K562 (cell line): ENCODE measurements at regions not wholly inside any gene's neighbourhood (a gene's known extent, or its start where the extent isn't known, plus 50 kb on each side); places are given as distances from the start of the nearest gene placed in this dataset.

ENCODE experiments used
- ATAC-seq: fragments of 200-7000 bp; cut with Tn5 transposase; 3 replicates; pipeline ENCODE4 v1.9.1; 2020; ENCODE audit warnings: moderate library complexity
- BruUV-seq: library from RNA; stranded (reverse); fragments of 400-500 nt; replicated peaks from 2 replicates; lab custom pipeline; 2021; lab: Mats Ljungman, UMichigan
- CTCF ChIA-PET: fragments of 300-600 bp; formaldehyde crosslinking; extraction: SDS; loops from one replicate; lab custom pipeline; 2021; ENCODE audit warnings: low intra/inter-chr PET ratio; lab: Yijun Ruan, JAX
- POLR2A ChIA-PET: fragments of 300-600, 350-650 bp; sonication (Branson Sonifier 250); formaldehyde crosslinking; extraction: SDS; loops from one replicate; lab custom pipeline; 2021; ENCODE audit warnings: antibody characterized with exemption, inconsistent platforms; lab: Yijun Ruan, JAX
- DNase-seq, 4 experiments: peaks; one replicate each; pipeline versions ENCODE4 v3.0.0 to v3.0.0-alpha.2; 2011 to 2018; ENCODE audit warnings: low spot score in 3 of 4, mixed read lengths in 3 of 4; ENCODE audit errors: extremely low read depth in 1 of 4
- FAIRE-seq: peaks from 2 replicates; lab custom pipeline; 2011; peaks lifted over from hg19 to GRCh38; lab: Jason Lieb, UNC
- H2AFZ ChIP-seq: 2 replicates; pipeline ENCODE4 v1.6.0; 2011; ENCODE audit warnings: low read depth, low read length, control low read depth, inconsistent platforms
- H3K27ac ChIP-seq: fragments of 200-600 bp; 3 replicates; pipeline ENCODE4 v1.8.0; 2011; ENCODE audit warnings: low read depth, mild to moderate bottlenecking, control low read depth, inconsistent platforms, low read length, moderate library complexity, mixed read lengths; ENCODE audit errors: extremely low read depth
- H3K27me3 ChIP-seq, 2 experiments: fragments of 300-600 bp in 1 of 2; 2 replicates in 1 of 2; 3 replicates in 1 of 2; pipeline versions ENCODE4 v1.6.0 to v1.8.0; 2011; ENCODE audit warnings: inconsistent platforms in 2 of 2, low read length in 2 of 2, mild to moderate bottlenecking in 1 of 2, mixed read lengths in 1 of 2, moderate library complexity in 1 of 2; ENCODE audit not compliant: control insufficient read depth in 2 of 2, insufficient read depth in 2 of 2
- H3K36me3 ChIP-seq: fragments of 300-600 bp; 3 replicates; pipeline ENCODE4 v1.8.0; 2011; ENCODE audit warnings: mild to moderate bottlenecking, low read length, inconsistent platforms; ENCODE audit not compliant: control insufficient read depth, insufficient read depth
- H3K4me1 ChIP-seq, 2 experiments: fragments of 200-600 bp in 1 of 2; replicated peaks in 1 of 2; 2 replicates in 1 of 2; 3 replicates in 1 of 2; pipeline versions ENCODE4 v1.5.1 to v1.8.0; 2011; ENCODE audit warnings: inconsistent platforms in 2 of 2, low read length in 2 of 2, mild to moderate bottlenecking in 1 of 2, mixed read lengths in 1 of 2, moderate library complexity in 1 of 2; ENCODE audit not compliant: control insufficient read depth in 2 of 2, insufficient read depth in 2 of 2
- H3K4me2 ChIP-seq: 2 replicates; pipeline ENCODE4 v1.6.1; 2011; ENCODE audit warnings: low read length, control low read depth, inconsistent platforms, mixed read lengths; ENCODE audit not compliant: insufficient read depth
- H3K4me3 ChIP-seq: fragments of 200-600 bp; sonication (generic), shearing (Covaris generic); 2 replicates; pipeline ENCODE4 v1.5.1; 2016; ENCODE audit warnings: control low read depth, inconsistent platforms
- H3K79me2 ChIP-seq: fragments of 200-600 bp; 3 replicates; pipeline ENCODE4 v1.8.0; 2011; ENCODE audit warnings: low read length, inconsistent platforms; ENCODE audit not compliant: control insufficient read depth, insufficient read depth
- H3K9ac ChIP-seq, 2 experiments: 2 replicates each; pipeline versions ENCODE4 v1.6.0 to v1.6.1; 2011; ENCODE audit warnings: low read depth in 2 of 2, low read length in 2 of 2, control low read depth in 1 of 2, inconsistent platforms in 1 of 2, mild to moderate bottlenecking in 1 of 2, mixed read lengths in 1 of 2; ENCODE audit not compliant: insufficient read depth in 1 of 2
- H3K9me1 ChIP-seq: one replicate; pipeline ENCODE4 v1.6.0; 2011; ENCODE audit warnings: inconsistent platforms, mild to moderate bottlenecking, low read length, moderate library complexity; ENCODE audit not compliant: control insufficient read depth, insufficient read depth
- H3K9me3 ChIP-seq: replicated peaks from 2 replicates; pipeline ENCODE4 v1.5.1; 2011; ENCODE audit warnings: low read depth, low read length, inconsistent platforms; ENCODE audit not compliant: control insufficient read depth, insufficient read depth
- H4K20me1 ChIP-seq: replicated peaks from 2 replicates; pipeline ENCODE4 v1.6.1; 2011; ENCODE audit warnings: low read length, inconsistent platforms, mixed read lengths; ENCODE audit not compliant: control insufficient read depth, insufficient read depth
- CEBPZ ChIP-seq: fragments of 150-350 bp; IDR thresholded peaks from 2 replicates; pipeline ENCODE4 v1.6.1; 2014; ENCODE audit warnings: low read depth, mild to moderate bottlenecking, low read length, borderline replicate concordance
- CREB1 ChIP-seq, 2 experiments: sonication (generic) in 1 of 2; formaldehyde crosslinking in 1 of 2; IDR thresholded peaks; 2 replicates each; pipeline versions ENCODE4 v1.6.1 to v1.8.0; 2012 to 2022; ENCODE audit warnings: inconsistent platforms in 1 of 2, mild to moderate bottlenecking in 1 of 2, missing genetic modification reagents in 1 of 2, moderate library complexity in 1 of 2
- ZNF263 ChIP-seq: sonication (generic); formaldehyde crosslinking; IDR thresholded peaks from 2 replicates; pipeline ENCODE4 v1.8.0; 2022; ENCODE audit warnings: mild to moderate bottlenecking, missing genetic modification reagents, borderline replicate concordance
- ZNF778 ChIP-seq: fragments of 450-650 bp; formaldehyde crosslinking; IDR thresholded peaks from 2 replicates; pipeline ENCODE4 v1.4.0; 2020; ENCODE audit warnings: mild to moderate bottlenecking, moderate library complexity
- WGBS: fragments of 100-300 bp; shearing (Covaris generic); methylation state at CpG from one replicate; pipeline ENCODE4 v1.1.6; 2016; ENCODE audit warnings: low coverage, mixed read lengths; ENCODE audit not compliant: insufficient coverage; ENCODE audit errors: missing lambda C conversion rate; 5-methylcytosine and 5-hydroxymethylcytosine counted together
- in situ Hi-C: fragments of 300-500 bp; cut with MboI; formaldehyde crosslinking; loops from 4 replicates; pipeline ENCODE4 v1.15.0; 2018; ENCODE audit warnings: inconsistent platforms, mixed read lengths
- intact Hi-C: fragments of 100-400 bp; cut with micrococcal nuclease; formaldehyde crosslinking; loops from 2 replicates; pipeline ENCODE4 v1.14.2; 2022

DNA sequence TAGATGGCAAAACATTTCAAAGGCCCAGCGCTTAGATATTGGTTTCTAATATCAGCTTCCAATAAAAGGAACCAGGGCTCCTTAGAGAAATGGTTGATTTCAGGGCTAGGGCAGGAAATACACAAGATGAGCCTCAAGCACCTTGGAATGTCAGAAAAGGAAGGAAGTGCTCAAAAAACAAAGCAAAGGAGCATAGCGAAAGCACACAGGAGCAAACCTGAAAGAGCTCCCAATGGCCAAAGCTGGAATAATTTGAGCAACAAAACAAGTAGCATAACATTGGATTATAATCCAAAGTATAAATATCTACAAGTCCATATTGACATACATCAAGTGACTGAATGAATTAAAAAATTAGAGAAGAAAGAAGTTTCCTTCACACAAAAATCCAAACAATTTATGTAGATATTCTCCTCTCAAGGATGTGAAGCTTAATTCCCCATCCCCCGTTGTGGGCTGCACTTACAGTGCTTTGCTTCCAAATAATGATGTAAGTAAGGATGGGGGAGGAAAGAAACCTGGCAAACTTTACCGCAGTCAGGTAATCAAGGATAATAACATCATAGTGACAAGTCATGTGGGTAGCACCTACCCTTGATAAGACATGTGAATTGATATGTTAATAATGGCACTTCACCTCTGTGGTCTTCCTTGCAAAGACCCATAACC, 132.9 kb upstream of the DST start:
- intact Hi-C loops = no loop called here
- no TSS peak for BruUV-seq
- Histone ChIP-seq H2AFZ (no peak overlapping the region), H3K4me2 (no peak overlapping the region), H3K4me1 (no peaks in the 10 kb centered on the region), H3K36me3 (no peaks in the 10 kb centered on the region)
- in situ Hi-C loops = no loop called here
- no peak for ATAC-seq
- TF ChIP-seq ZNF778 (CRISPR knock-in tag) = no peak
- no peak for TF ChIP-seq ZNF263 (CRISPR knock-in tag)
- no peak for TF ChIP-seq CEBPZ
- TF ChIP-seq CREB1 (IDR thresholded peaks at IDR 0.05) = no peak
- no peak for TF ChIP-seq CREB1 (CRISPR knock-in tag; IDR thresholded peaks at IDR 0.05)
- TF ChIP-seq, all 486 proteins: peak for 0
- Histone ChIP-seq H4K20me1 (no peaks in the 10 kb centered on the region), H3K27me3 (peaks cover 0 to 3% of the 10 kb centered on the region in 2 experiments; a peak in 1 of 5 replicates), H3K79me2 (no peaks in the 10 kb centered on the region), H3K27ac (no peak overlapping the region), H3K9me1 (no peaks in the 10 kb centered on the region), H3K4me3 (no peak overlapping the region), H3K9me3 (no peaks in the 10 kb centered on the region), H3K9ac (no peak overlapping the region)
- DNase-seq = no peak
- WGBS = 10% methylated on average over 4 of the region's 4 CpGs
- no peak for FAIRE-seq
- ChIA-PET POLR2A (no interaction called here), CTCF (no interaction called here)
